PFSK-1 (cell line): ENCODE measurements at regions not wholly inside any gene's neighbourhood (a gene's known extent, or its start where the extent isn't known, plus 50 kb on each side); places are given as distances from the start of the nearest gene placed in this dataset.

Source experiments
- FOXP2 ChIP-seq: optimal IDR thresholded peaks from 2 replicates; pipeline ENCODE3; 2011; ENCODE audit warnings: borderline replicate concordance, control low read depth, inconsistent platforms; ENCODE audit not compliant: insufficient read depth; ENCODE audit errors: extremely low read length, extremely low read depth
- POLR2AphosphoS5 ChIP-seq: IDR thresholded peaks from 2 replicates; pipeline ENCODE4 v1.6.1; 2012; ENCODE audit warnings: low read depth, mild to moderate bottlenecking, control low read depth, low read length, moderate library complexity
- REST ChIP-seq, 2 experiments: IDR thresholded peaks; 2 replicates each; pipeline versions ENCODE4 v1.6.1 to v1.8.0; 2011 to 2012; ENCODE audit warnings: low read depth in 2 of 2, low read length in 2 of 2, control low read depth in 1 of 2, inconsistent platforms in 1 of 2, mild to moderate bottlenecking in 1 of 2, moderate library complexity in 1 of 2; ENCODE audit not compliant: insufficient read depth in 1 of 2
- SIN3A ChIP-seq: IDR thresholded peaks from 2 replicates; pipeline ENCODE4 v1.6.1; 2012; ENCODE audit warnings: mild to moderate bottlenecking, low read length, moderate library complexity, borderline replicate concordance; ENCODE audit not compliant: insufficient read depth
- TAF1 ChIP-seq: IDR thresholded peaks from 2 replicates; pipeline ENCODE4 v1.6.1; 2012; ENCODE audit warnings: low read length, control low read depth, borderline replicate concordance; ENCODE audit not compliant: insufficient read depth

- no peak for TF ChIP-seq REST (IDR thresholded peaks at IDR 0.05; ENCODE audit: insufficient read depth in 1 of 2, low read depth in 2 of 2, low read length in 2 of 2)
- no peak for TF ChIP-seq POLR2AphosphoS5
- no peak for TF ChIP-seq FOXP2
- TF ChIP-seq SIN3A = no peak
- no peak for TF ChIP-seq TAF1
Measured at GRCh38 chr18:27467073-27467472, 282.0 kb upstream of the CHST9 start.

DNA sequence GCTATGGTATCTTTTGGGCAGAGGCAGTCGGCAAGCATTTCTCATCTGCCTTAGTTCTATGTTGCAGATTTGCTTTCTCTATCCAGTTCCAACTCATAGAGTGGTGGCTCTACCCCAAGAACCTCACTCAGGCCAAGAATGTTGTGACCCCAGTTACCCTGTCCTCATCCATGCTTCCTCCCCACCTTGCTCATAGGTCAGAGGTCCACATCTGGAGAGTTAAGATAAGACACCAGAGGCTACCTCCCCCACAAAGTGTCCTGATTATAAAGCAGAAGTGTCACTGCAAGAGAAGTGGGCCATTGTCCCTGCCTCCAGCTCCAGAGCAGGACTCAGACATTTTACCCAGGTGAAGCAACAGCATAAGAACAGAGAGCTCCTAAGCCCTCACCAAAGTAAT lies 276.8 kb upstream of the CHST9 start:
- TF ChIP-seq TAF1 = no peak
- no peak for TF ChIP-seq REST (IDR thresholded peaks at IDR 0.05; ENCODE audit: insufficient read depth in 1 of 2, low read depth in 2 of 2, low read length in 2 of 2)
- no peak for TF ChIP-seq FOXP2
- TF ChIP-seq SIN3A = no peak
- TF ChIP-seq POLR2AphosphoS5 = no peak

DNA sequence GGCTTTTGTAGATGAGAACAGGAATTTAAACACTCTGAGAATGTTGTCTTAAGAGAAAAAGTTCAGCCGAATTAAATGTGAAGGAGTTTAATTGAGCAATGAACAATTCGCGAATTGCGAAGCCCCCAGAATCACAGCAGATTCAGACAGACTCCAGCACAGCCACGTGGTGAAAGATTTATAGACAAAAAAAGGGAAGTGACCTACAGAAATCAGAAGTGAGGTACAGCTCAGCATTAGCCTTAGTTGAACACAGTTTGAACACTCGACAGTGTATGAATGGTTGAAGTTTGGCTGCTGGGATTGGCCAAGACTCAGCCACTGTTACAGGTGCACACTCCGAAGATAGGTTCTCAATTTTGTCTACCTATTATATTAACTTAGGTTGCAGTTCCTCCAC lies 264.0 kb upstream of the CHST9 start:
- TF ChIP-seq POLR2AphosphoS5 (no peak), REST (IDR thresholded peaks at IDR 0.05; ENCODE audit: insufficient read depth in 1 of 2, low read depth in 2 of 2, low read length in 2 of 2) (no peak), FOXP2 (no peak), SIN3A (no peak), TAF1 (no peak)

DNA sequence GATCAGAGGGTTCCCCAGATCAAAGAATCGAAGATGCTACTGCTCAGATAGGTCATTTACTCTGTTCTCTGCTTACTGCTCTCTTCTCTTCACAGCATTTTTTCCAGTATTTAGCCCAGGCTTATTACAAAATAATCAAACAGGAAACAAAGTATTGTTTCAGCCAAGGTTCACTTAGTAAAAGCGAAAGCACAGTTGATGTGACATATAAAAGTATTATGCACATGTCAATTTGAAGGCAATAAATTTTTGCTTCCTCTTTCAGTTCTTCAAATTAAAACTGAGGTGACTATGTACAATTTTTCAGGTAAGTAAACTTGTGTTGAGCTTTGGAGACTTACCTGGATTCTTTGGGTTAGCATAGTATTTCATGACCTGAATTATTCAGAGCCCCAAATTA lies 262.8 kb upstream of the CHST9 start:
- TF ChIP-seq FOXP2 (no peak), POLR2AphosphoS5 (no peak), TAF1 (no peak), SIN3A (no peak), REST (IDR thresholded peaks at IDR 0.05; ENCODE audit: insufficient read depth in 1 of 2, low read depth in 2 of 2, low read length in 2 of 2) (no peak)

DNA sequence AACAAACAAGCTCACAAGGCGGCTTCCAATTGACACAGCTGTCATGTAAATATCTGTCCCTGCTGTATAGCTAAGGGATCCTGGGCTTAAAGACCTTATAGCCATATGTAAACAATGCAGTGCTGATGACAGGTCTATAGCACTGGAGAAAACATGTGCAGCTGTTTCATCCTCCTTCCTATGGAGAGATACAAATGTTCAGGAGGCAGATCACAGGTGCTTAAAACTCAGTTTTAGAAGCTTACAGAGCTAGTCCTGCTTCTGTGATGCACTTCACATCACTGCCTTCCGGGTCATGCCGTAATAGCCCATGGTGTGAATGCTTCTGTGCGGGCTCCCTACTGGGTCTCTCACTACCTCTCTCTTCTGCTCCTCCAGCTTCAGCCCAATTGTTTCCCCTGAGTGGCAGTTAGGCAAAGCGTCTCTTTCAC lies 262.4 kb upstream of the CHST9 start:
- TF ChIP-seq FOXP2 = no peak
- no peak for TF ChIP-seq REST (IDR thresholded peaks at IDR 0.05; ENCODE audit: insufficient read depth in 1 of 2, low read depth in 2 of 2, low read length in 2 of 2)
- no peak for TF ChIP-seq TAF1
- no peak for TF ChIP-seq POLR2AphosphoS5
- TF ChIP-seq SIN3A = no peak
